ENCODE measurements at regions not wholly inside any gene's neighbourhood (a gene's known extent, or its start where the extent isn't known, plus 50 kb on each side); places are given as distances from the start of the nearest gene placed in this dataset.
"Not testable (repeated sequence)": the region's sequence is repeated elsewhere in the genome, so short reads cannot be mapped to it uniquely, and the experiment has no call there.

DNA sequence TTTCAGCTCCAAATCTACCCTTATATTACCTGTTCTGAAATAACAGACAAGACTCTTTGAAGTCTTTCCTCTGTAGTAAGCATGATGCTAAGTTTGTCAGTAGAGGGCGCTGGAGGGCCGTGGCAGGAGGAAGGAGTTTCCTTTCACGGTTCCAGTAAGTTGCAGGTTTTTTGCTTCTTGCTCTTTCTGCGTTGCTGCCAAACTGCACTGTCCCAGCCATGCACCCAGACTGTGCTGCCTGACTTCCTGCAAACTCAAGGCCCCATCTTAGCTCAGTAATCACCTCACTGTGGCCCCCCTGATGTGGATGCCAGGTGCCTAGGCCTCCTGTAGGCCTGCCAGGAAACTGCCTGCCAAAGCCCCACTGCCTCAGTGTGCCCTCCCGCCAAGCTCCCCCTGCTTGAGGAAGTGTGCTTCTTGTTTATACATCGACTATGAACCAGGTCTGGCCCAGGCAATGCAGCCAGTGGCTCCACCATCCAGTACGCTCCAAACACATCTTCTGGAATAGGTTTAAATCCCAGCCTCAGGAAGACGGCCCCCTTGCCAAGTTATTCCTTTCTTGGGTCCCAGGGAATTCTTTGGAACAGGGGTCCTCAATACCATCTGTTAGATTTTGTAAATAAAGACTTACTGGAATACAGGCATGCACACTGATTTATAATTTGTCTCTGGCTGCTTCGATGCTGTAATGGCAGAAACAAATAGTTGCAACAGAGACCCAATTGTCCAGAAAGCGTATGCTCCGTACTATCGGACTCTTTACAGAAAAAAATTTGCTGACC is 193.7 kb upstream of the LRIG3 start:
- H3K27me3 Mint-ChIP-seq: no peaks in the 10 kb centered on the region
- DNase-seq (ENCODE audit: extremely low spot score, unreplicated experiment): peak; percentile 81
- H3K9me3 Mint-ChIP-seq: peaks cover 4% of the 10 kb centered on the region
- H3K27ac Mint-ChIP-seq: no peak overlapping the region
- H3K4me1 Mint-ChIP-seq (ENCODE audit: unreplicated experiment): peaks cover 21% of the 10 kb centered on the region
- H3K4me3 Mint-ChIP-seq: no peak overlapping the region
- H3K36me3 Mint-ChIP-seq: no peaks in the 10 kb centered on the region
- TF ChIP-seq CTCF (conservative IDR thresholded peaks at IDR 0.05): peak; percentile 94

- H3K36me3 Mint-ChIP-seq: no peaks in the 10 kb centered on the region
- no peak overlapping the region for H3K4me3 Mint-ChIP-seq
- no peaks in the 10 kb centered on the region for H3K27me3 Mint-ChIP-seq
- no peak for DNase-seq (ENCODE audit: extremely low spot score, unreplicated experiment)
- no peaks in the 10 kb centered on the region for H3K9me3 Mint-ChIP-seq
- no peak overlapping the region for H3K27ac Mint-ChIP-seq
- TF ChIP-seq CTCF (conservative IDR thresholded peaks at IDR 0.05): no peak
- H3K4me1 Mint-ChIP-seq (ENCODE audit: unreplicated experiment): peaks cover 21% of the 10 kb centered on the region
These were observed 191.5 kb upstream of the LRIG3 start for GRCh38 chr12:59111851-59112250.

GRCh38 chr12:59108516-59108915 is 188.2 kb upstream of the LRIG3 start:
- H3K9me3 Mint-ChIP-seq; H3K27ac Mint-ChIP-seq; H3K27me3 Mint-ChIP-seq; H3K4me1 Mint-ChIP-seq (ENCODE audit: unreplicated experiment); H3K36me3 Mint-ChIP-seq; DNase-seq (ENCODE audit: extremely low spot score, unreplicated experiment); H3K4me3 Mint-ChIP-seq: not testable (repeated sequence)

- no peak for TF ChIP-seq CTCF (conservative IDR thresholded peaks at IDR 0.05)
- DNase-seq (ENCODE audit: extremely low spot score, unreplicated experiment): no peak
- Mint-ChIP-seq H3K4me1 (ENCODE audit: unreplicated experiment) (no peaks in the 10 kb centered on the region), H3K4me3 (no peak overlapping the region), H3K9me3 (no peaks in the 10 kb centered on the region), H3K27me3 (no peaks in the 10 kb centered on the region), H3K27ac (no peak overlapping the region), H3K36me3 (no peaks in the 10 kb centered on the region)
These were observed 180.3 kb upstream of the LRIG3 start for GRCh38 chr12:59100585-59100984.

DNA sequence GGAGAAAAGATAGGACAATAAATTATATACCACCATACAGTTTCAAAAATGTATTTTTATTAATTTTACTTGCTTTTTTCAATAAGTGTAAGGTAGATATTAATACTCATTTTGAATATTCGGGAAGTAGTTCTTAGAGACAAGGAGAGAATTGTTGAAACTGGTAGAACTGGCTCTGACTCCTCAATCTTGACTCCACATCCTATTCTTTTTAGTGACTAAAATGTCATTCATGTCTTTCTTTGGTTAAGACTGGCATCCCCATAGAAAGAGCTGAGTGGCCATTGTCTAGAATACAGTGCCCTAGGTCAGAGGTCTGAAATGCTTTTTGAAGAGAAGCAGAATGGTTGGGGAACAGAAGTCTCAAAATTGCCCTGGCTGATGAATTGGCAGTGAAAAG is 177.6 kb upstream of the LRIG3 start:
- no peaks in the 10 kb centered on the region for H3K9me3 Mint-ChIP-seq
- TF ChIP-seq CTCF (conservative IDR thresholded peaks at IDR 0.05): no peak
- no peaks in the 10 kb centered on the region for H3K4me1 Mint-ChIP-seq (ENCODE audit: unreplicated experiment)
- no peak overlapping the region for H3K27ac Mint-ChIP-seq
- no peak for DNase-seq (ENCODE audit: extremely low spot score, unreplicated experiment)
- H3K4me3 Mint-ChIP-seq: no peak overlapping the region
- no peaks in the 10 kb centered on the region for H3K36me3 Mint-ChIP-seq
- no peaks in the 10 kb centered on the region for H3K27me3 Mint-ChIP-seq

- Mint-ChIP-seq H3K27me3 (no peaks in the 10 kb centered on the region), H3K4me1 (ENCODE audit: unreplicated experiment) (no peaks in the 10 kb centered on the region), H3K36me3 (no peaks in the 10 kb centered on the region), H3K9me3 (no peaks in the 10 kb centered on the region), H3K27ac (no peak overlapping the region), H3K4me3 (no peak overlapping the region)
- DNase-seq (ENCODE audit: extremely low spot score, unreplicated experiment): no peak
- TF ChIP-seq CTCF (conservative IDR thresholded peaks at IDR 0.05): no peak
These were observed 175.9 kb upstream of the LRIG3 start for GRCh38 chr12:59096246-59096645.
